HCT116 (cell line): ENCODE measurements at regions not wholly inside any gene's neighbourhood (a gene's known extent, or its start where the extent isn't known, plus 50 kb on each side); places are given as distances from the start of the nearest gene placed in this dataset.

Source experiments
- CBX3 ChIP-seq: IDR thresholded peaks from 2 replicates; pipeline ENCODE4 v1.6.1; 2012; ENCODE audit warnings: low read depth
- CEBPB ChIP-seq: IDR thresholded peaks from 2 replicates; pipeline ENCODE4 v1.6.1; 2012; ENCODE audit warnings: low read depth
- EZH2 ChIP-seq: fragments of 200-600 bp; sonication (generic); IDR thresholded peaks from 2 replicates; pipeline ENCODE4 v1.6.1; 2017; ENCODE audit warnings: antibody characterized with exemption, mixed run types
- EZH2phosphoT487 ChIP-seq: fragments of 200-600 bp; IDR thresholded peaks from 2 replicates; pipeline ENCODE4 v1.6.1; 2018; ENCODE audit warnings: antibody characterized with exemption, borderline replicate concordance
- FOSL1 ChIP-seq: IDR thresholded peaks from 2 replicates; pipeline ENCODE4 v1.6.1; 2012; ENCODE audit warnings: low read depth
- POLR2A ChIP-seq: IDR thresholded peaks from 2 replicates; pipeline ENCODE4 v1.7.0; 2011; ENCODE audit warnings: borderline replicate concordance; ENCODE audit not compliant: insufficient read depth, insufficient read length; ENCODE audit errors: extremely low read depth
- POLR2AphosphoS5 ChIP-seq: IDR thresholded peaks from 2 replicates; pipeline ENCODE4 v1.6.1; 2011; ENCODE audit warnings: mild to moderate bottlenecking, low read depth, low read length, moderate library complexity
- TCF7L2 ChIP-seq: IDR thresholded peaks from 2 replicates; pipeline ENCODE4 v1.7.0; 2011; ENCODE audit warnings: borderline replicate concordance, inconsistent platforms; ENCODE audit not compliant: insufficient read depth, insufficient read length; ENCODE audit errors: extremely low read depth
- ZNF274 ChIP-seq: fragments of 200-500 bp; sonication (Bioruptor generic); IDR thresholded peaks from 2 replicates; pipeline ENCODE4 v1.6.1; 2014; ENCODE audit warnings: mild to moderate bottlenecking, low read depth, low read length, inconsistent platforms
- TF ChIP-seq, protein P1 (sequence below), 3 experiments: fragments of 200-600 bp in 1 of 3; sonication (generic) in 1 of 3; IDR thresholded peaks in 2 of 3; conservative IDR thresholded peaks in 1 of 3; 2 replicates each; pipeline ENCODE4 v1.5.1; 2012 to 2017; ENCODE audit warnings: low read depth in 2 of 3, low read length in 2 of 3, antibody characterized with exemption in 1 of 3, borderline replicate concordance in 1 of 3, control low read depth in 1 of 3, mild to moderate bottlenecking in 1 of 3, mixed read lengths in 1 of 3, mixed run types in 1 of 3, moderate library complexity in 1 of 3; ENCODE audit not compliant: insufficient read depth in 1 of 3
- TF ChIP-seq, protein P2 (sequence below): IDR thresholded peaks from 2 replicates; pipeline ENCODE4 v1.6.1; 2012; ENCODE audit warnings: low read depth
- TF ChIP-seq, protein P3 (sequence below): IDR thresholded peaks from 2 replicates; pipeline ENCODE4 v1.6.1; 2011; ENCODE audit warnings: mild to moderate bottlenecking, low read length, moderate library complexity; ENCODE audit not compliant: insufficient replicate concordance; ENCODE audit errors: extremely low read depth

DNA sequence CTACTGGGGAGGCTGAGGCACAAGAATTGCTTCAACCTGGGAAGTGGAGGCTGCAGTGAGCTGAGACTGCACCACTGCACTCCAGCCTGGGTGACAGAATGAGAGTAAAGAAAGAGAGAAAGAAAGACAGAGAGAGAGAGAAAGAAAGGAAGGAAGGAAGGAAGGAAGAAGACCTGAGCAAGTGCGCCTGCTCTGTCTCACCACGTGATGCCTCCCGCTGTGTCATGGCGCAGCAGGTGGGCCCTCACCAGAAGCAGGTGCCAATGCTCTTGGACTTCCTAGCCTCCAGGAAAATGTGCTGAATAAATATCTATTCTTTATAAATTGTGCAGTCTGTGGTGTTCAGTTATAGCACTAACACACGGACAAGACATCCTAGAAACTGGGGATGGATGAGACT is 270.0 kb downstream of the CYP26B1 start:
- TF ChIP-seq TCF7L2 (no peak), POLR2A (no peak), EZH2 (no peak), CBX3 (no peak), POLR2AphosphoS5 (no peak), CEBPB (no peak), ZNF274 (no peak), EZH2phosphoT487 (no peak), FOSL1 (no peak)
- TF ChIP-seq, protein P1, sequence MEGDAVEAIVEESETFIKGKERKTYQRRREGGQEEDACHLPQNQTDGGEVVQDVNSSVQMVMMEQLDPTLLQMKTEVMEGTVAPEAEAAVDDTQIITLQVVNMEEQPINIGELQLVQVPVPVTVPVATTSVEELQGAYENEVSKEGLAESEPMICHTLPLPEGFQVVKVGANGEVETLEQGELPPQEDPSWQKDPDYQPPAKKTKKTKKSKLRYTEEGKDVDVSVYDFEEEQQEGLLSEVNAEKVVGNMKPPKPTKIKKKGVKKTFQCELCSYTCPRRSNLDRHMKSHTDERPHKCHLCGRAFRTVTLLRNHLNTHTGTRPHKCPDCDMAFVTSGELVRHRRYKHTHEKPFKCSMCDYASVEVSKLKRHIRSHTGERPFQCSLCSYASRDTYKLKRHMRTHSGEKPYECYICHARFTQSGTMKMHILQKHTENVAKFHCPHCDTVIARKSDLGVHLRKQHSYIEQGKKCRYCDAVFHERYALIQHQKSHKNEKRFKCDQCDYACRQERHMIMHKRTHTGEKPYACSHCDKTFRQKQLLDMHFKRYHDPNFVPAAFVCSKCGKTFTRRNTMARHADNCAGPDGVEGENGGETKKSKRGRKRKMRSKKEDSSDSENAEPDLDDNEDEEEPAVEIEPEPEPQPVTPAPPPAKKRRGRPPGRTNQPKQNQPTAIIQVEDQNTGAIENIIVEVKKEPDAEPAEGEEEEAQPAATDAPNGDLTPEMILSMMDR (IDR thresholded peaks at IDR 0.05 in 2 of 3, conservative IDR thresholded peaks at IDR 0.05 in 1 of 3; ENCODE audit: borderline replicate concordance in 1 of 3, insufficient read depth in 1 of 3, low read depth in 2 of 3, low read length in 2 of 3) = no peak
- TF ChIP-seq, protein P2, sequence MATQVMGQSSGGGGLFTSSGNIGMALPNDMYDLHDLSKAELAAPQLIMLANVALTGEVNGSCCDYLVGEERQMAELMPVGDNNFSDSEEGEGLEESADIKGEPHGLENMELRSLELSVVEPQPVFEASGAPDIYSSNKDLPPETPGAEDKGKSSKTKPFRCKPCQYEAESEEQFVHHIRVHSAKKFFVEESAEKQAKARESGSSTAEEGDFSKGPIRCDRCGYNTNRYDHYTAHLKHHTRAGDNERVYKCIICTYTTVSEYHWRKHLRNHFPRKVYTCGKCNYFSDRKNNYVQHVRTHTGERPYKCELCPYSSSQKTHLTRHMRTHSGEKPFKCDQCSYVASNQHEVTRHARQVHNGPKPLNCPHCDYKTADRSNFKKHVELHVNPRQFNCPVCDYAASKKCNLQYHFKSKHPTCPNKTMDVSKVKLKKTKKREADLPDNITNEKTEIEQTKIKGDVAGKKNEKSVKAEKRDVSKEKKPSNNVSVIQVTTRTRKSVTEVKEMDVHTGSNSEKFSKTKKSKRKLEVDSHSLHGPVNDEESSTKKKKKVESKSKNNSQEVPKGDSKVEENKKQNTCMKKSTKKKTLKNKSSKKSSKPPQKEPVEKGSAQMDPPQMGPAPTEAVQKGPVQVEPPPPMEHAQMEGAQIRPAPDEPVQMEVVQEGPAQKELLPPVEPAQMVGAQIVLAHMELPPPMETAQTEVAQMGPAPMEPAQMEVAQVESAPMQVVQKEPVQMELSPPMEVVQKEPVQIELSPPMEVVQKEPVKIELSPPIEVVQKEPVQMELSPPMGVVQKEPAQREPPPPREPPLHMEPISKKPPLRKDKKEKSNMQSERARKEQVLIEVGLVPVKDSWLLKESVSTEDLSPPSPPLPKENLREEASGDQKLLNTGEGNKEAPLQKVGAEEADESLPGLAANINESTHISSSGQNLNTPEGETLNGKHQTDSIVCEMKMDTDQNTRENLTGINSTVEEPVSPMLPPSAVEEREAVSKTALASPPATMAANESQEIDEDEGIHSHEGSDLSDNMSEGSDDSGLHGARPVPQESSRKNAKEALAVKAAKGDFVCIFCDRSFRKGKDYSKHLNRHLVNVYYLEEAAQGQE = no peak
- TF ChIP-seq, protein P3, sequence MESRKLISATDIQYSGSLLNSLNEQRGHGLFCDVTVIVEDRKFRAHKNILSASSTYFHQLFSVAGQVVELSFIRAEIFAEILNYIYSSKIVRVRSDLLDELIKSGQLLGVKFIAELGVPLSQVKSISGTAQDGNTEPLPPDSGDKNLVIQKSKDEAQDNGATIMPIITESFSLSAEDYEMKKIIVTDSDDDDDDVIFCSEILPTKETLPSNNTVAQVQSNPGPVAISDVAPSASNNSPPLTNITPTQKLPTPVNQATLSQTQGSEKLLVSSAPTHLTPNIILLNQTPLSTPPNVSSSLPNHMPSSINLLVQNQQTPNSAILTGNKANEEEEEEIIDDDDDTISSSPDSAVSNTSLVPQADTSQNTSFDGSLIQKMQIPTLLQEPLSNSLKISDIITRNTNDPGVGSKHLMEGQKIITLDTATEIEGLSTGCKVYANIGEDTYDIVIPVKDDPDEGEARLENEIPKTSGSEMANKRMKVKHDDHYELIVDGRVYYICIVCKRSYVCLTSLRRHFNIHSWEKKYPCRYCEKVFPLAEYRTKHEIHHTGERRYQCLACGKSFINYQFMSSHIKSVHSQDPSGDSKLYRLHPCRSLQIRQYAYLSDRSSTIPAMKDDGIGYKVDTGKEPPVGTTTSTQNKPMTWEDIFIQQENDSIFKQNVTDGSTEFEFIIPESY = no peak
